ENCODE measurements at regions not wholly inside any gene's neighbourhood (a gene's known extent, or its start where the extent isn't known, plus 50 kb on each side); places are given as distances from the start of the nearest gene placed in this dataset.

- DNase-seq: no peak
- CTCF ChIA-PET: no interaction called here
- no peak overlapping the region for H3K4me3 Mint-ChIP-seq (ENCODE audit: low read depth, unreplicated experiment)
- TF ChIP-seq CTCF (IDR thresholded peaks at IDR 0.05; ENCODE audit: unreplicated experiment): no peak
- H3K36me3 Mint-ChIP-seq (ENCODE audit: insufficient read depth, unreplicated experiment): no peaks in the 10 kb centered on the region
- intact Hi-C loops (cut with micrococcal nuclease; ENCODE audit: unreplicated experiment): no loop called here
- no TSS peak for BruUV-seq (replicated peaks)
- no peaks in the 10 kb centered on the region for H3K4me1 Mint-ChIP-seq (ENCODE audit: low read depth, unreplicated experiment)
- peaks cover 11% of the 10 kb centered on the region for H3K9me3 Mint-ChIP-seq (ENCODE audit: low read depth, unreplicated experiment)
- H3K27ac Mint-ChIP-seq (ENCODE audit: unreplicated experiment): no peak overlapping the region
- no peaks in the 10 kb centered on the region for H3K27me3 Mint-ChIP-seq (ENCODE audit: unreplicated experiment)
Observed at GRCh38 chr5:29896646-29897045, 1296.8 kb upstream of the CDH6 start.

GRCh38 chr5:29894668-29895067 lies 1298.8 kb upstream of the CDH6 start:
- Mint-ChIP-seq H3K27me3 (ENCODE audit: unreplicated experiment) (no peaks in the 10 kb centered on the region), H3K36me3 (ENCODE audit: insufficient read depth, unreplicated experiment) (no peaks in the 10 kb centered on the region), H3K9me3 (ENCODE audit: low read depth, unreplicated experiment) (peaks cover 11% of the 10 kb centered on the region), H3K4me3 (ENCODE audit: low read depth, unreplicated experiment) (no peak overlapping the region), H3K4me1 (ENCODE audit: low read depth, unreplicated experiment) (no peaks in the 10 kb centered on the region), H3K27ac (ENCODE audit: unreplicated experiment) (no peak overlapping the region)
- TF ChIP-seq CTCF (IDR thresholded peaks at IDR 0.05; ENCODE audit: unreplicated experiment): no peak
- CTCF ChIA-PET: interaction anchor here (0.9 kb wide), 1 partner anchor 481 kb away, joined by 3 read pairs; no protein-coding TSS in a partner anchor
- no peak for DNase-seq
- intact Hi-C loops (cut with micrococcal nuclease; ENCODE audit: unreplicated experiment): no loop called here
- BruUV-seq (replicated peaks): no TSS peak

GRCh38 chr5:29889051-29889450 lies 1304.4 kb upstream of the CDH6 start:
- no peak for TF ChIP-seq CTCF (IDR thresholded peaks at IDR 0.05; ENCODE audit: unreplicated experiment)
- Mint-ChIP-seq H3K4me1 (ENCODE audit: low read depth, unreplicated experiment) (no peaks in the 10 kb centered on the region), H3K9me3 (ENCODE audit: low read depth, unreplicated experiment) (peaks cover 22% of the 10 kb centered on the region), H3K36me3 (ENCODE audit: insufficient read depth, unreplicated experiment) (no peaks in the 10 kb centered on the region), H3K27ac (ENCODE audit: unreplicated experiment) (no peak overlapping the region), H3K4me3 (ENCODE audit: low read depth, unreplicated experiment) (no peak overlapping the region), H3K27me3 (ENCODE audit: unreplicated experiment) (no peaks in the 10 kb centered on the region)
- intact Hi-C loops (cut with micrococcal nuclease; ENCODE audit: unreplicated experiment): no loop called here
- no TSS peak for BruUV-seq (replicated peaks)
- CTCF ChIA-PET: no interaction called here
- no peak for DNase-seq

GRCh38 chr5:29885595-29885994 lies 1307.9 kb upstream of the CDH6 start:
- BruUV-seq (replicated peaks): no TSS peak
- no peaks in the 10 kb centered on the region for H3K4me1 Mint-ChIP-seq (ENCODE audit: low read depth, unreplicated experiment)
- CTCF ChIA-PET: no interaction called here

More at GRCh38 chr5:29885595-29885994, 1307.9 kb upstream of the CDH6 start:
- Mint-ChIP-seq H3K27me3 (ENCODE audit: unreplicated experiment) (no peaks in the 10 kb centered on the region), H3K27ac (ENCODE audit: unreplicated experiment) (no peak overlapping the region), H3K36me3 (ENCODE audit: insufficient read depth, unreplicated experiment) (no peaks in the 10 kb centered on the region), H3K4me3 (ENCODE audit: low read depth, unreplicated experiment) (no peak overlapping the region), H3K9me3 (ENCODE audit: low read depth, unreplicated experiment) (peaks cover 20% of the 10 kb centered on the region)
- TF ChIP-seq CTCF (IDR thresholded peaks at IDR 0.05; ENCODE audit: unreplicated experiment): no peak
- no peak for DNase-seq
- intact Hi-C loops (cut with micrococcal nuclease; ENCODE audit: unreplicated experiment): no loop called here
